ENCODE measurements at regions not wholly inside any gene's neighbourhood (a gene's known extent, or its start where the extent isn't known, plus 50 kb on each side); places are given as distances from the start of the nearest gene placed in this dataset.

DNA sequence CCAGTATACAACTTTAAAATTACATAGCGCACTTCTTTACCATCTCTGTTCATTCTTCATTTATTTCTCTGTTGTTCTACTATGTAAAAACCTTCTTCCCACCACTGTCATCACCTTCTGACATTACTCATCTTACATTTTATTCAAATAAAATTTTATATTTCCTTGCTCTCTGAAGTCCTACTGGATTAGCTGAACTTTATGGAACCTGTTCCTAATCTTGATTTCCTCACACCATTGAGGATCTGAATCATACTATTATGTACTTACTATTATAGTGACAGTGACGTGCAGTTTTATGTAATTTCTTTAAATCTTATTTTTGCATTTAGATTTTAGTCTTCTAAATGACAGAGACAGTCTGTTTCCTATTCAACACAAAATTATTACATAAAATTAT, 98.3 kb downstream of the DYNAP start:
- Histone ChIP-seq H3K27ac (no peak overlapping the region), H3K4me1 (no peaks in the 10 kb centered on the region), H3K27me3 (no peaks in the 10 kb centered on the region), H3K4me3 (no peak overlapping the region), H3K9me3 (no peaks in the 10 kb centered on the region), H3K36me3 (no peaks in the 10 kb centered on the region)
- TF ChIP-seq, protein P1, sequence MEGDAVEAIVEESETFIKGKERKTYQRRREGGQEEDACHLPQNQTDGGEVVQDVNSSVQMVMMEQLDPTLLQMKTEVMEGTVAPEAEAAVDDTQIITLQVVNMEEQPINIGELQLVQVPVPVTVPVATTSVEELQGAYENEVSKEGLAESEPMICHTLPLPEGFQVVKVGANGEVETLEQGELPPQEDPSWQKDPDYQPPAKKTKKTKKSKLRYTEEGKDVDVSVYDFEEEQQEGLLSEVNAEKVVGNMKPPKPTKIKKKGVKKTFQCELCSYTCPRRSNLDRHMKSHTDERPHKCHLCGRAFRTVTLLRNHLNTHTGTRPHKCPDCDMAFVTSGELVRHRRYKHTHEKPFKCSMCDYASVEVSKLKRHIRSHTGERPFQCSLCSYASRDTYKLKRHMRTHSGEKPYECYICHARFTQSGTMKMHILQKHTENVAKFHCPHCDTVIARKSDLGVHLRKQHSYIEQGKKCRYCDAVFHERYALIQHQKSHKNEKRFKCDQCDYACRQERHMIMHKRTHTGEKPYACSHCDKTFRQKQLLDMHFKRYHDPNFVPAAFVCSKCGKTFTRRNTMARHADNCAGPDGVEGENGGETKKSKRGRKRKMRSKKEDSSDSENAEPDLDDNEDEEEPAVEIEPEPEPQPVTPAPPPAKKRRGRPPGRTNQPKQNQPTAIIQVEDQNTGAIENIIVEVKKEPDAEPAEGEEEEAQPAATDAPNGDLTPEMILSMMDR (IDR thresholded peaks at IDR 0.05): no peak
- no peak for TF ChIP-seq POLR2A (IDR thresholded peaks at IDR 0.05)
- intact Hi-C loops (cut with DNase I): loop anchor here in 1 of 2 donors (10.0 kb wide), 1 partner anchor 295 kb away; no protein-coding TSS in a partner anchor
- WGBS (ENCODE audit: insufficient coverage, low coverage, low lambda C conversion rate, missing lambda C conversion rate): 75% methylated on average over 2 of the region's 2 CpGs
- DNase-seq (no peak), ATAC-seq (no peak)

DNA sequence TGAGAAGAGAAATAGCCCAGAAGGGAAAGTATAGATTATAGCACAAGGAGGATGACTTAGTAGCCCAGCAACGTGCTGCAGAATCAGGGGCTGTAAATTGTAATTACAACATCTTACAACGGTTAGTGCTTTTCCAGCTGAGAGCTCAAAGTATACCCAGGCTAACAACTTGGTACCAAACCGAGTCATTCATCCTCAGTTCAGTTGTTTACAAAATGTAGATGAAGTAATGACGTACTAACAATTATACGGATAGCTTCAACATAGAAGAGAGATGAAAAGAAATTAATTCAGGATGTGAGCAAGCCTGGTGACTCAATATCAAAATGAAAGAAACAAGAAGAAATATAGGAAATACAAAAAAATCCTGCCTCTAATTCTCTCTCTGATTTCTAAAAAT, 99.2 kb downstream of the DYNAP start:
- DNase-seq (no peak), ATAC-seq (no peak)
- Histone ChIP-seq H3K36me3 (no peaks in the 10 kb centered on the region), H3K4me3 (no peak overlapping the region), H3K27me3 (no peaks in the 10 kb centered on the region), H3K27ac (no peak overlapping the region), H3K4me1 (no peaks in the 10 kb centered on the region), H3K9me3 (no peaks in the 10 kb centered on the region)
- TF ChIP-seq POLR2A (IDR thresholded peaks at IDR 0.05): no peak
- TF ChIP-seq, protein P1 (IDR thresholded peaks at IDR 0.05): no peak
- WGBS (ENCODE audit: insufficient coverage, low coverage, low lambda C conversion rate, missing lambda C conversion rate): 57% methylated on average over 5 of the region's 5 CpGs
- intact Hi-C loops (cut with DNase I): no loop called here

DNA sequence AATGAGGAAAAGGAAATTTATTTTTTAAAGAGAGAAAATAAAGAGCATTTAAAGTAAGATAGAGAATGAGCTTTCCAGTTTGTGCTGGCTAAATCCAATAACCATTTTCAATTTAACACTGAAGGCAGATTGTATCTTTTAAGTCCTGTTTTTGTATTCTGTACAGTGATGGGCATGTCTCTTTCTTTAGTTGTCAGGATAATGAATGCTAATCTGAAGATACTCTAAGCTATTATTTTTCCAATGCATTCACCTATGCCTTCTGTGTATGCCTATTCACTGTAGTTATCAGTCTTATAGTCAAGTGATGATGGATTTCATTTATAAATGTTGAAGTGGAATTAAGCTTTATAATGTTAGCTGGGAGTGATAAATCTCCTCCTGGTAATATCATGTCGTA, 101.4 kb downstream of the DYNAP start:
- no peaks in the 10 kb centered on the region for H3K27me3 ChIP-seq
- 75% methylated on average over 1 of the region's 1 CpG for whole genome bisulfite sequencing (ENCODE audit: insufficient coverage, low coverage, low lambda C conversion rate, missing lambda C conversion rate)
- intact Hi-C loops (cut with DNase I): no loop called here

DNA sequence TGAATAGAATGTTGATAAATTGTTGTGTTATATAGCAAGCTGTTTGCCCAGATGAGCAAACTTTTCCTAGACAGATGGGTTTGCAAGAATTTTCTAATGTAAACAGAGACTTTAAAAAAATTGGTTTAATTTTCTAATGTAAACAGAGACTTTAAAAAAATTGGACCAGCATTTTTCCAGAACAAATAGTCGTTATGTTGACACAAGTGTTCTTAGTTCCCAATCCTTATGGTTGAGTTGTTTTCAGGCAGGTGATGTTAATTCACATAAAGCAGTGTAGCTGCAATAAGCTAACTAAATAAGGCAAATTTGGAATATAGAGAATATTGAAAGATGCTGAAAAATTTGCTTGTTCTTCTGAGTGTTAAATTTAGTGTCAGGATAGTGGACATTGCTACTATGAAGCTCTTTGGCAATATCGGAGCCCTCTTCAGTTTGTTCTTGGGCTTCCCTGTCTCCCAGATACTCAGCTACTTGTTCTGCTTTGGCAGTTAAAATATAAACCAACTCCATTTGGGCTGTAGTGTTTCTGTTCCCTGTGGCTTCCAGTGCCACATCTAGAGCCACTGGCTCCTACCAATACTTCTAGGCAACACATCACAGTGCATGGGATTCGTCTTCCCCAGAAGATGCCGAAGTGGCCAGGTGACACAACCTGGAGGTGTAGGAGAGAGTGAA, 105.7 kb downstream of the DYNAP start:
- intact Hi-C loops (cut with DNase I): no loop called here
- Histone ChIP-seq H3K4me3 (no peak overlapping the region), H3K27me3 (no peaks in the 10 kb centered on the region), H3K4me1 (no peaks in the 10 kb centered on the region), H3K9me3 (no peaks in the 10 kb centered on the region), H3K27ac (no peak overlapping the region), H3K36me3 (no peaks in the 10 kb centered on the region)
- no peak for ATAC-seq
- no peak for DNase-seq
- WGBS (ENCODE audit: insufficient coverage, low coverage, low lambda C conversion rate, missing lambda C conversion rate): 62% methylated on average over 4 of the region's 4 CpGs
- no peak for TF ChIP-seq POLR2A (IDR thresholded peaks at IDR 0.05)
- TF ChIP-seq, protein P1 (IDR thresholded peaks at IDR 0.05): no peak

More for the DNA sequence above, 101.4 kb downstream of the DYNAP start:
- H3K4me1 ChIP-seq: no peaks in the 10 kb centered on the region
- DNase-seq (no peak), ATAC-seq (no peak)
- H3K36me3 ChIP-seq: no peaks in the 10 kb centered on the region
- no peak overlapping the region for H3K27ac ChIP-seq
- H3K4me3 ChIP-seq: no peak overlapping the region
- TF ChIP-seq, protein P1 (IDR thresholded peaks at IDR 0.05): no peak
- TF ChIP-seq POLR2A (IDR thresholded peaks at IDR 0.05): no peak
- no peaks in the 10 kb centered on the region for H3K9me3 ChIP-seq
